H1 (cell line): ENCODE measurements at regions not wholly inside any gene's neighbourhood (a gene's known extent, or its start where the extent isn't known, plus 50 kb on each side); places are given as distances from the start of the nearest gene placed in this dataset.

ENCODE experiments used
- CTCF ChIA-PET: fragments of 300-600 bp; sonication (Branson Sonifier 250); formaldehyde crosslinking; loops from one replicate; lab custom pipeline; 2021; ENCODE audit not compliant: partially characterized antibody; lab: Charles Lee
- POLR2A ChIA-PET: fragments of 300-600 bp; sonication (Branson Sonifier 250); formaldehyde crosslinking; loops from one replicate; lab custom pipeline; 2021; ENCODE audit warnings: inconsistent platforms; ENCODE audit not compliant: partially characterized antibody; lab: Charles Lee
- DNase-seq, 2 experiments: peaks; one replicate each; pipeline versions ENCODE4 v3.0.0 to v3.0.0-alpha.2; 2010 to 2022; ENCODE audit warnings: low spot score in 2 of 2, low read depth in 1 of 2, mixed read lengths in 1 of 2
- FAIRE-seq: peaks from 2 replicates; lab custom pipeline; 2011; peaks lifted over from hg19 to GRCh38; lab: Jason Lieb, UNC
- H2AFZ ChIP-seq: 2 replicates; pipeline ENCODE4 v1.8.1; 2012; ENCODE audit warnings: low read length, inconsistent platforms
- H2AK5ac ChIP-seq: 2 replicates; pipeline ENCODE4 v1.6.1; 2013; ENCODE audit warnings: low read depth, low read length
- H2BK120ac ChIP-seq: replicated peaks from 2 replicates; pipeline ENCODE3; 2013; ENCODE audit warnings: low read depth, low read length, inconsistent platforms
- H2BK12ac ChIP-seq: 2 replicates; pipeline ENCODE4 v1.6.1; 2013; ENCODE audit warnings: low read depth, low read length
- H2BK15ac ChIP-seq: 2 replicates; pipeline ENCODE4 v1.6.1; 2013; ENCODE audit warnings: low read length
- H2BK20ac ChIP-seq: 2 replicates; pipeline ENCODE4 v1.6.1; 2013; ENCODE audit warnings: low read length
- H2BK5ac ChIP-seq: 2 replicates; pipeline ENCODE4 v1.6.1; 2013; ENCODE audit warnings: low read depth, low read length
- H3K14ac ChIP-seq: 2 replicates; pipeline ENCODE4 v1.6.1; 2013; ENCODE audit warnings: inconsistent platforms; ENCODE audit not compliant: insufficient read length
- H3K18ac ChIP-seq: 2 replicates; pipeline ENCODE4 v1.6.1; 2013; ENCODE audit warnings: low read length; ENCODE audit errors: extremely low read depth
- H3K23ac ChIP-seq: 2 replicates; pipeline ENCODE4 v1.6.1; 2013; ENCODE audit warnings: inconsistent platforms; ENCODE audit not compliant: insufficient read length
- H3K23me2 ChIP-seq: 2 replicates; pipeline ENCODE4 v1.6.1; 2013; ENCODE audit warnings: low read depth, low read length
- H3K27ac ChIP-seq: 2 replicates; pipeline ENCODE4 v1.6.1; 2011; ENCODE audit warnings: low read depth, low read length, inconsistent platforms
- H3K27me3 ChIP-seq, 4 experiments: replicated peaks in 1 of 4; 1 replicate in 1 of 4; 2 replicates in 3 of 4; pipeline versions ENCODE4 v1.6.1 to v1.8.1; 2011 to 2013; ENCODE audit warnings: low read length in 3 of 4, mild to moderate bottlenecking in 3 of 4, inconsistent platforms in 2 of 4, mixed read lengths in 2 of 4, moderate library complexity in 1 of 4; ENCODE audit not compliant: control insufficient read depth in 3 of 4, insufficient read depth in 3 of 4; ENCODE audit errors: extremely low read depth in 1 of 4
- H3K36me3 ChIP-seq, 4 experiments: 2 replicates each; pipeline versions ENCODE4 v1.6.1 to v1.8.1; 2011 to 2013; ENCODE audit warnings: mild to moderate bottlenecking in 4 of 4, low read length in 3 of 4, moderate library complexity in 2 of 4, control low read depth in 1 of 4, inconsistent platforms in 1 of 4; ENCODE audit not compliant: insufficient read depth in 4 of 4, control insufficient read depth in 2 of 4
- H3K4ac ChIP-seq: replicated peaks from 2 replicates; pipeline ENCODE3; 2013; ENCODE audit warnings: low read length, low read depth, mixed read lengths, inconsistent platforms; ENCODE audit not compliant: insufficient read length
- H3K4me1 ChIP-seq, 4 experiments: replicated peaks in 1 of 4; 1 replicate in 1 of 4; 2 replicates in 3 of 4; pipeline versions ENCODE4 v1.6.1 to v1.8.1; 2011 to 2013; ENCODE audit warnings: low read length in 3 of 4, inconsistent platforms in 2 of 4, mixed read lengths in 1 of 4; ENCODE audit not compliant: insufficient read depth in 4 of 4, control insufficient read depth in 3 of 4
- H3K4me2 ChIP-seq, 2 experiments: 2 replicates each; pipeline versions ENCODE4 v1.6.1 to v1.8.1; 2011 to 2013; ENCODE audit warnings: low read depth in 2 of 2, low read length in 2 of 2, control low read depth in 1 of 2, inconsistent platforms in 1 of 2, mild to moderate bottlenecking in 1 of 2; ENCODE audit not compliant: insufficient read depth in 1 of 2
- H3K4me3 ChIP-seq, 4 experiments: fragments of 200-600, 300-600 bp in 1 of 4; sonication (generic), shearing (Covaris generic), sonication (Bioruptor Twin) in 1 of 4; 2 replicates each; pipeline versions ENCODE4 v1.5.1 to v1.8.1; 2011 to 2016; ENCODE audit warnings: low read length in 4 of 4, low read depth in 3 of 4, control low read depth in 2 of 4, inconsistent platforms in 2 of 4, mild to moderate bottlenecking in 2 of 4, mixed read lengths in 1 of 4, moderate library complexity in 1 of 4; ENCODE audit not compliant: insufficient read depth in 2 of 4; ENCODE audit errors: extremely low read depth in 1 of 4
- H3K56ac ChIP-seq: replicated peaks from 2 replicates; pipeline ENCODE3; 2013; ENCODE audit warnings: low read depth, mild to moderate bottlenecking, mixed read lengths, low read length, inconsistent platforms; ENCODE audit not compliant: insufficient read length
- H3K79me1 ChIP-seq: 2 replicates; pipeline ENCODE4 v1.6.1; 2013; ENCODE audit warnings: low read depth, low read length, control low read depth
- H3K79me2 ChIP-seq, 2 experiments: 2 replicates each; pipeline versions ENCODE4 v1.6.1 to v1.8.1; 2012 to 2013; ENCODE audit warnings: low read length in 2 of 2, mild to moderate bottlenecking in 2 of 2, inconsistent platforms in 1 of 2; ENCODE audit not compliant: insufficient read depth in 2 of 2, control insufficient read depth in 1 of 2
- H3K9ac ChIP-seq, 4 experiments: replicated peaks in 1 of 4; 1 replicate in 1 of 4; 2 replicates in 3 of 4; pipeline versions ENCODE4 v1.6.1 to v1.8.1; 2011 to 2013; ENCODE audit warnings: low read depth in 3 of 4, low read length in 3 of 4, control low read depth in 2 of 4, mild to moderate bottlenecking in 2 of 4, moderate library complexity in 2 of 4, inconsistent platforms in 1 of 4; ENCODE audit errors: extremely low read depth in 1 of 4
- H3K9me3 ChIP-seq, 2 experiments: 2 replicates each; pipeline versions ENCODE4 v1.6.1 to v1.8.1; 2012 to 2013; ENCODE audit warnings: mild to moderate bottlenecking in 2 of 2, moderate library complexity in 2 of 2, control low read depth in 1 of 2, inconsistent platforms in 1 of 2, low read depth in 1 of 2, low read length in 1 of 2, mixed read lengths in 1 of 2; ENCODE audit not compliant: insufficient read depth in 2 of 2
- H4K20me1 ChIP-seq, 2 experiments: replicated peaks in 1 of 2; 2 replicates each; pipeline versions ENCODE3 to v1.8.1; 2011 to 2013; ENCODE audit warnings: inconsistent platforms in 2 of 2, low read length in 2 of 2, mild to moderate bottlenecking in 1 of 2; ENCODE audit not compliant: insufficient read depth in 2 of 2, control insufficient read depth in 1 of 2
- H4K5ac ChIP-seq: 2 replicates; pipeline ENCODE4 v1.6.1; 2013; ENCODE audit warnings: low read length, low read depth, mixed read lengths, inconsistent platforms; ENCODE audit not compliant: insufficient read length
- H4K8ac ChIP-seq: 2 replicates; pipeline ENCODE4 v1.8.0; 2013; ENCODE audit warnings: mild to moderate bottlenecking, moderate library complexity, low read length, inconsistent platforms; ENCODE audit not compliant: insufficient read depth; ENCODE audit errors: extremely low read depth
- H4K91ac ChIP-seq: replicated peaks from 2 replicates; pipeline ENCODE3; 2013; ENCODE audit warnings: low read length, mixed read lengths, inconsistent platforms; ENCODE audit not compliant: insufficient read length
- ASH2L ChIP-seq: fragments of 200-600, 300-600 bp; sonication (generic); IDR thresholded peaks from one replicate; pipeline ENCODE4 v1.7.1; 2017; ENCODE audit warnings: low read length
- BRCA1 ChIP-seq: IDR thresholded peaks from 2 replicates; pipeline ENCODE4 v1.6.1; 2012; ENCODE audit warnings: low read depth, low read length, improper control_type of control experiment
- CREB1 ChIP-seq: IDR thresholded peaks from 2 replicates; pipeline ENCODE4 v1.6.1; 2012; ENCODE audit warnings: inconsistent platforms
- CTBP2 ChIP-seq: IDR thresholded peaks from 2 replicates; pipeline ENCODE4 v1.7.0; 2011; ENCODE audit warnings: borderline replicate concordance, mild to moderate bottlenecking, moderate library complexity, mixed read lengths, low read length; ENCODE audit not compliant: insufficient read depth, insufficient read length
- JUN ChIP-seq: IDR thresholded peaks from 2 replicates; pipeline ENCODE4 v1.6.1; 2011; ENCODE audit warnings: low read depth, mild to moderate bottlenecking, improper control_type of control experiment, low read length
- MAFK ChIP-seq: IDR thresholded peaks from 2 replicates; pipeline ENCODE4 v1.6.1; 2012; ENCODE audit warnings: low read depth, mild to moderate bottlenecking, improper control_type of control experiment, low read length
- RAD21 ChIP-seq, 2 experiments: IDR thresholded peaks in 1 of 2; conservative IDR thresholded peaks in 1 of 2; 2 replicates each; pipeline ENCODE4 v1.6.1; 2011; ENCODE audit warnings: low read depth in 2 of 2, low read length in 2 of 2, improper control_type of control experiment in 1 of 2, inconsistent platforms in 1 of 2, mild to moderate bottlenecking in 1 of 2, moderate library complexity in 1 of 2
- RBBP5 ChIP-seq: IDR thresholded peaks from 2 replicates; pipeline ENCODE4 v1.7.1; 2012; ENCODE audit warnings: low read depth, mild to moderate bottlenecking, inconsistent platforms, low read length, moderate library complexity, borderline replicate concordance
- RXRA ChIP-seq: IDR thresholded peaks from 2 replicates; pipeline ENCODE4 v1.6.1; 2011; ENCODE audit warnings: low read depth, mild to moderate bottlenecking, low read length, moderate library complexity; ENCODE audit not compliant: insufficient read depth
- SAP30 ChIP-seq: fragments of 300-600 bp; sonication (generic); IDR thresholded peaks from 2 replicates; pipeline ENCODE4 v1.7.1; 2012; ENCODE audit warnings: low read length, moderate library complexity, mild to moderate bottlenecking, inconsistent platforms; ENCODE audit not compliant: insufficient read depth, insufficient replicate concordance
- SP1 ChIP-seq: IDR thresholded peaks from 2 replicates; pipeline ENCODE4 v1.6.1; 2011; ENCODE audit warnings: low read depth, low read length
- TBP ChIP-seq: IDR thresholded peaks from 2 replicates; pipeline ENCODE4 v1.6.1; 2011; ENCODE audit warnings: low read depth, low read length, improper control_type of control experiment
- TEAD4 ChIP-seq: IDR thresholded peaks from 2 replicates; pipeline ENCODE4 v1.6.1; 2012; ENCODE audit warnings: low read depth, low read length, inconsistent platforms, mixed read lengths
- USF2 ChIP-seq: IDR thresholded peaks from 2 replicates; pipeline ENCODE4 v1.6.1; 2011; ENCODE audit warnings: low read length, improper control_type of control experiment
- WGBS, 2 experiments: shearing (Covaris generic) in 1 of 2; methylation state at CpG; one replicate each; pipeline versions ENCODE4 v1.1.6 to v1.1.7; 2013 to 2015; ENCODE audit warnings: low lambda C conversion rate in 2 of 2, mixed read lengths in 2 of 2, inconsistent platforms in 1 of 2, low coverage in 1 of 2, missing lambda C conversion rate in 1 of 2; ENCODE audit not compliant: insufficient replicate concordance in 2 of 2, insufficient coverage in 1 of 2, insufficient read length in 1 of 2; ENCODE audit errors: extremely low coverage in 1 of 2, missing lambda C conversion rate in 1 of 2; 5-methylcytosine and 5-hydroxymethylcytosine counted together

- Histone ChIP-seq H3K36me3 (no peaks in the 10 kb centered on the region), H3K4me1 (no peaks in the 10 kb centered on the region), H2AFZ (no peak overlapping the region), H2BK15ac (no peak overlapping the region), H3K9ac (no peak overlapping the region), H3K56ac (no peak overlapping the region), H3K4me3 (no peak overlapping the region), H3K4me2 (no peak overlapping the region), H3K23me2 (no peaks in the 10 kb centered on the region), H2BK20ac (no peak overlapping the region), H3K27ac (no peak overlapping the region), H3K23ac (no peak overlapping the region), H4K91ac (no peak overlapping the region), H2AK5ac (no peak overlapping the region), H3K9me3 (no peaks in the 10 kb centered on the region), H3K79me2 (no peaks in the 10 kb centered on the region), H3K27me3 (no peaks in the 10 kb centered on the region), H3K18ac (no peak overlapping the region), H4K20me1 (no peaks in the 10 kb centered on the region), H2BK120ac (no peak overlapping the region), H4K8ac (no peak overlapping the region), H2BK5ac (no peak overlapping the region), H3K4ac (no peak overlapping the region), H4K5ac (no peak overlapping the region), H2BK12ac (no peak overlapping the region), H3K79me1 (no peaks in the 10 kb centered on the region), H3K14ac (no peak overlapping the region)
- no peak for DNase-seq
- no peak for FAIRE-seq
- POLR2A ChIA-PET: no interaction called here
- CTCF ChIA-PET: interaction anchor here (0.6 kb wide), 1 partner anchor 123 kb away, joined by 3 read pairs; no protein-coding TSS in a partner anchor
- 89% methylated on average over 5 of the region's 5 CpGs; no CpG with 5 or more reads in 1 of the 2 experiments for WGBS, 2 experiments
- TF ChIP-seq JUN (no peak), BRCA1 (no peak), TBP (no peak), SP1 (no peak), RBBP5 (no peak), RXRA (no peak), ASH2L (no peak), SAP30 (no peak), RAD21 (IDR thresholded peaks at IDR 0.05 in 1 of 2, conservative IDR thresholded peaks at IDR 0.05 in 1 of 2; ENCODE audit: low read depth in 2 of 2, low read length in 2 of 2) (no peak), CREB1 (no peak), USF2 (no peak), TEAD4 (no peak), MAFK (no peak), CTBP2 (no peak)
These were observed 193.1 kb upstream of the FLRT2 start for GRCh38 chr14:85336817-85337216.
